ENCODE measurements at regions not wholly inside any gene's neighbourhood (a gene's known extent, or its start where the extent isn't known, plus 50 kb on each side); places are given as distances from the start of the nearest gene placed in this dataset.
"Not testable (repeated sequence)": the region's sequence is repeated elsewhere in the genome, so short reads cannot be mapped to it uniquely, and the experiment has no call there.

- TF ChIP-seq CTCF (IDR thresholded peaks at IDR 0.05; ENCODE audit: insufficient read depth, low read depth, low read length); EZH2 (IDR thresholded peaks at IDR 0.05; ENCODE audit: insufficient read depth, low read length): not testable (repeated sequence)
Measured at GRCh38 chr14:105626651-105627050, 100.3 kb downstream of the TMEM121 start.
